T follicular helper cell (primary cell): ENCODE measurements at regions not wholly inside any gene's neighbourhood (a gene's known extent, or its start where the extent isn't known, plus 50 kb on each side); places are given as distances from the start of the nearest gene placed in this dataset.

Experiments used
- DNase-seq: peaks from one replicate; pipeline ENCODE4 v3.0.0-alpha.2; 2020; ENCODE audit warnings: low read depth

GRCh38 chr11:13104619-13105236, 95.6 kb downstream of the RASSF10 start:
- no peak for DNase-seq

- no peak for DNase-seq
Measured at GRCh38 chr11:13105237-13105844, 96.2 kb downstream of the RASSF10 start.

GRCh38 chr11:13107544-13108044, 98.5 kb downstream of the RASSF10 start:
- no peak for DNase-seq

GRCh38 chr11:13108416-13108815, 99.3 kb downstream of the RASSF10 start:
- DNase-seq = no peak

- DNase-seq = no peak
Measured at GRCh38 chr11:13109616-13110015, 100.5 kb downstream of the RASSF10 start.

GRCh38 chr11:13110145-13110544, 101.0 kb downstream of the RASSF10 start:
- no peak for DNase-seq

- DNase-seq = no peak
Measured at GRCh38 chr11:13110929-13111812, 102.1 kb downstream of the RASSF10 start.

- no peak for DNase-seq
Measured at GRCh38 chr11:13111813-13112130, 102.7 kb downstream of the RASSF10 start.

GRCh38 chr11:13114566-13115379, 105.7 kb downstream of the RASSF10 start:
- DNase-seq = no peak

- DNase-seq = no peak
Measured at GRCh38 chr11:13115380-13115675, 106.2 kb downstream of the RASSF10 start.

GRCh38 chr11:13116491-13116890, 107.4 kb downstream of the RASSF10 start:
- no peak for DNase-seq

GRCh38 chr11:13117344-13117743, 108.2 kb downstream of the RASSF10 start:
- DNase-seq = no peak

- DNase-seq = no peak
Measured at GRCh38 chr11:13118194-13118593, 109.1 kb downstream of the RASSF10 start.

GRCh38 chr11:13118650-13119049, 109.5 kb downstream of the RASSF10 start:
- DNase-seq = no peak

- DNase-seq = no peak
Measured at GRCh38 chr11:13119361-13119760, 110.2 kb downstream of the RASSF10 start.

GRCh38 chr11:13119941-13120520, 110.9 kb downstream of the RASSF10 start:
- no peak for DNase-seq

- no peak for DNase-seq
Measured at GRCh38 chr11:13120691-13121090, 111.6 kb downstream of the RASSF10 start.

GRCh38 chr11:13126430-13126829, 117.3 kb downstream of the RASSF10 start:
- no peak for DNase-seq

- DNase-seq = no peak
Measured at GRCh38 chr11:13127161-13127560, 118.0 kb downstream of the RASSF10 start.

GRCh38 chr11:13128354-13128753, 119.2 kb downstream of the RASSF10 start:
- no peak for DNase-seq

GRCh38 chr11:13134066-13134465, 125.0 kb downstream of the RASSF10 start:
- DNase-seq = no peak

- no peak for DNase-seq
Measured at GRCh38 chr11:13134886-13135285, 125.8 kb downstream of the RASSF10 start.
